OCI-LY7 (cell line): ENCODE measurements at regions not wholly inside any gene's neighbourhood (a gene's known extent, or its start where the extent isn't known, plus 50 kb on each side); places are given as distances from the start of the nearest gene placed in this dataset.

ENCODE experiments used
- BruUV-seq: library from RNA; stranded (reverse); fragments of 400-500 nt; replicated peaks from 2 replicates; lab custom pipeline; 2021; lab: Mats Ljungman, UMichigan
- CTCF ChIA-PET: fragments of 300-600 bp; sonication (Branson Sonifier 250); formaldehyde crosslinking; loops from one replicate; lab custom pipeline; 2022; ENCODE audit warnings: antibody characterized with exemption; ENCODE audit not compliant: unreplicated experiment; lab: Charles Lee
- POLR2A ChIA-PET: fragments of 300-600 bp; sonication (Branson Sonifier 250); formaldehyde crosslinking; loops from one replicate; lab custom pipeline; 2022; ENCODE audit warnings: antibody characterized with exemption; lab: Charles Lee
- DNase-seq: peaks from one replicate; pipeline ENCODE4 v3.0.0-alpha.2; 2015; ENCODE audit warnings: low spot score
- H2AFZ ChIP-seq: fragments of 200-600 bp; sonication (generic), shearing (Covaris generic); 2 replicates; pipeline ENCODE4 v1.6.1; 2014; ENCODE audit warnings: mild to moderate bottlenecking, antibody characterized with exemption, low read length, moderate library complexity
- H3K27ac ChIP-seq: fragments of 200-600 bp; sonication (generic); 2 replicates; pipeline ENCODE4 v1.5.1; 2014; ENCODE audit warnings: mixed run types, low read depth, mild to moderate bottlenecking, moderate library complexity, low read length, inconsistent platforms; ENCODE audit not compliant: poor library complexity, severe bottlenecking
- H3K36me3 ChIP-seq: fragments of 200-600 bp; sonication (generic); 2 replicates; pipeline ENCODE4 v1.6.1; 2014; ENCODE audit warnings: mild to moderate bottlenecking, antibody characterized with exemption, low read length, moderate library complexity, mixed read lengths; ENCODE audit not compliant: insufficient read depth
- H3K4me1 ChIP-seq: fragments of 200-600 bp; sonication (generic); 2 replicates; pipeline ENCODE4 v1.5.1; 2014; ENCODE audit warnings: mild to moderate bottlenecking, low read length; ENCODE audit not compliant: insufficient read depth, poor library complexity, severe bottlenecking
- H3K4me2 ChIP-seq: fragments of 200-600 bp; sonication (generic); 2 replicates; pipeline ENCODE4 v1.6.1; 2014; ENCODE audit warnings: mild to moderate bottlenecking, low read length
- H3K4me3 ChIP-seq: fragments of 200-600 bp; sonication (generic); 2 replicates; pipeline ENCODE4 v1.5.1; 2014; ENCODE audit warnings: mild to moderate bottlenecking, low read depth, low read length; ENCODE audit not compliant: poor library complexity, severe bottlenecking
- H3K79me2 ChIP-seq: fragments of 200-600 bp; sonication (generic); 2 replicates; pipeline ENCODE4 v1.6.1; 2016; ENCODE audit warnings: low read depth, mild to moderate bottlenecking, low read length, moderate library complexity, mixed read lengths; ENCODE audit not compliant: insufficient read depth
- H3K9me2 ChIP-seq: fragments of 200-600 bp; sonication (generic); 2 replicates; pipeline ENCODE4 v1.6.1; 2016; ENCODE audit warnings: mild to moderate bottlenecking, low read length, mixed read lengths; ENCODE audit not compliant: insufficient read depth
- H3K9me3 ChIP-seq: fragments of 200-600 bp; sonication (generic); 2 replicates; pipeline ENCODE4 v1.6.1; 2014; ENCODE audit warnings: mild to moderate bottlenecking, mixed run types, low read length, mixed read lengths
- H4K20me1 ChIP-seq: fragments of 200-600 bp; sonication (generic); 2 replicates; pipeline ENCODE4 v1.6.1; 2014; ENCODE audit warnings: mild to moderate bottlenecking, antibody characterized with exemption, low read length, moderate library complexity, mixed read lengths; ENCODE audit not compliant: insufficient read depth
- CTCF ChIP-seq: fragments of 200-600 bp; sonication (generic); conservative IDR thresholded peaks from 2 replicates; pipeline ENCODE4 v1.5.1; 2014; ENCODE audit warnings: mild to moderate bottlenecking, antibody characterized with exemption, low read length, moderate library complexity, mixed read lengths
- EZH2phosphoT487 ChIP-seq: fragments of 200-600 bp; sonication (generic); IDR thresholded peaks from 2 replicates; pipeline ENCODE4 v1.6.1; 2018; ENCODE audit warnings: low read depth, borderline replicate concordance, mild to moderate bottlenecking, mixed run types, antibody characterized with exemption, low read length, moderate library complexity, mixed read lengths
- intact Hi-C: fragments of 100-400 bp; cut with micrococcal nuclease; formaldehyde crosslinking; loops from one replicate; pipeline ENCODE4 v1.10.0; 2022; ENCODE audit not compliant: unreplicated experiment

- Histone ChIP-seq H3K4me2 (no peak overlapping the region), H3K9me3 (no peaks in the 10 kb centered on the region), H3K9me2 (no peaks in the 10 kb centered on the region), H2AFZ (no peak overlapping the region), H3K4me3 (no peak overlapping the region), H4K20me1 (no peaks in the 10 kb centered on the region), H3K79me2 (no peaks in the 10 kb centered on the region), H3K4me1 (no peaks in the 10 kb centered on the region), H3K27ac (no peak overlapping the region), H3K36me3 (no peaks in the 10 kb centered on the region)
- ChIA-PET CTCF (no interaction called here), POLR2A (no interaction called here)
- no TSS peak for BruUV-seq
- DNase-seq, result no peak
- intact Hi-C loops, result no loop called here
- TF ChIP-seq CTCF (no peak), EZH2phosphoT487 (no peak)
These were observed 988.2 kb upstream of the CDH2 start for GRCh38 chr18:29164993-29165599.

- ChIA-PET POLR2A (no interaction called here), CTCF (no interaction called here)
- Histone ChIP-seq H3K4me3 (no peak overlapping the region), H3K9me3 (no peaks in the 10 kb centered on the region), H3K79me2 (no peaks in the 10 kb centered on the region), H4K20me1 (no peaks in the 10 kb centered on the region), H3K4me1 (no peaks in the 10 kb centered on the region), H3K36me3 (no peaks in the 10 kb centered on the region), H3K9me2 (no peaks in the 10 kb centered on the region), H3K27ac (no peak overlapping the region), H3K4me2 (no peak overlapping the region), H2AFZ (no peak overlapping the region)
- TF ChIP-seq EZH2phosphoT487 (no peak), CTCF (no peak)
- no TSS peak for BruUV-seq
- intact Hi-C loops, result no loop called here
- DNase-seq, result no peak
These were observed 987.2 kb upstream of the CDH2 start for GRCh38 chr18:29164020-29164706.

- POLR2A ChIA-PET, result no interaction called here
- H3K27ac ChIP-seq, result no peak overlapping the region
- no peaks in the 10 kb centered on the region for H4K20me1 ChIP-seq
- H3K9me3 ChIP-seq, result no peaks in the 10 kb centered on the region
- H3K4me3 ChIP-seq, result no peak overlapping the region
- H3K4me1 ChIP-seq, result no peaks in the 10 kb centered on the region
- DNase-seq, result no peak
- H3K4me2 ChIP-seq, result no peak overlapping the region
- H3K9me2 ChIP-seq, result no peaks in the 10 kb centered on the region
- TF ChIP-seq CTCF (no peak), EZH2phosphoT487 (no peak)
- H2AFZ ChIP-seq, result no peak overlapping the region
- intact Hi-C loops, result no loop called here
- H3K79me2 ChIP-seq, result no peaks in the 10 kb centered on the region
- BruUV-seq, result no TSS peak
- CTCF ChIA-PET, result no interaction called here
- H3K36me3 ChIP-seq, result no peaks in the 10 kb centered on the region
These were observed 986.7 kb upstream of the CDH2 start for GRCh38 chr18:29163596-29163995.
